ENCODE measurements at regions not wholly inside any gene's neighbourhood (a gene's known extent, or its start where the extent isn't known, plus 50 kb on each side); places are given as distances from the start of the nearest gene placed in this dataset.
"Not testable (repeated sequence)": the region's sequence is repeated elsewhere in the genome, so short reads cannot be mapped to it uniquely, and the experiment has no call there.

DNA sequence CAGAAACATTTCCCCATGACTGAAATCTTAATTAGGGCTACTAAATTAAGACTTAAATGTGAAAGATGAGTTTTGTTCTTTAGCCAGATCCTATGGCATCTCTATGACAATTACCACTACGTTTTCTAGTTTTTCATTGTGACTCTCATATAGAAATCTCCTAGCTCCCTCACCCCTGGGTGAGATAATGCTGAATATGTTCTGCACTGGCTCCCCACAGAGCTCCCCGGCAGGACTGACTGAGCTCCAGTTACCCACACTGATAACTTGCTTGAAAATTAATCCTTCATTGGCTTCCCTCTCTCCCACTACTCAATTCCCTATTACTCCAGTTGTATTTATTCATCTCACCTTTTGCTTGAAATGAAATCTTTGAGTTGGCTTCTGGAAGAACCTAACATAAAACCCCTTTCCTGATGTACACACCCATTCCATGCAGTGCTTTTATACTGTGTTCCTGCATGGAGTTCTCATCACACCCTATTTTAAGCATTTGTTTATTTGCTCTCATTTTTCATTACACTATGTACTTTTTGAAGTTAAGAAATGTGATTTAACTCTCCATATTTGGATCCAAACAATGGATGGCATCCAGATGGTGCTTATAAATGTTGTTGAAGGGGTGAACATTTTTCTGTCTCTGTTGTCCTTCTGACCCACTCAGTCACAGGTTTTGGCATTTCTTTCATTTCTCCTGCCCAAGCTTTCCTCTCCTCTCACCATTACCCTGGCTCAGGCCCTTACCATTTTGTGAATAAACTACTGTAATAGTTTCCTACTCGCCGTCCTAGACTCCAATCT, 623.4 kb downstream of the SPRY1 start:
- DNase-seq = no peak

DNA sequence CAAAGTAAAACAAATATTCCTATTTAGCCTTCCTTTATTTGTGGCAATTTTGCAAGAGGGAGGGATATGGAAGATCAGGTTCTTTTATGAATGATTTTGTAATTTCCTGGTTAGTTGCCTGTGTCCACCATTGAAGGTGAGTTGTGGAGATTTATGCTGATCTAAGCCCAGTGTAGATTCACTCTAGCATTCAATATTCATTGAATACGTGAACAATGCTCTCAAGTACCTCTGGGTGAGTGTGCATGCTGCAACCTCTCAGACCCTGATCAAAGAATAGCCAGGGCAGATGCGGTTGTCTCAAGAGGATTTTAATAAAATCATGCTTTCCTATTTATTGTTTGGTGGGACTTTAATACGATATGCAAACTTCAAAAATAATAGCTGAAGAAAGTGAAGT, 628.4 kb downstream of the SPRY1 start:
- DNase-seq = peak; percentile 3

DNA sequence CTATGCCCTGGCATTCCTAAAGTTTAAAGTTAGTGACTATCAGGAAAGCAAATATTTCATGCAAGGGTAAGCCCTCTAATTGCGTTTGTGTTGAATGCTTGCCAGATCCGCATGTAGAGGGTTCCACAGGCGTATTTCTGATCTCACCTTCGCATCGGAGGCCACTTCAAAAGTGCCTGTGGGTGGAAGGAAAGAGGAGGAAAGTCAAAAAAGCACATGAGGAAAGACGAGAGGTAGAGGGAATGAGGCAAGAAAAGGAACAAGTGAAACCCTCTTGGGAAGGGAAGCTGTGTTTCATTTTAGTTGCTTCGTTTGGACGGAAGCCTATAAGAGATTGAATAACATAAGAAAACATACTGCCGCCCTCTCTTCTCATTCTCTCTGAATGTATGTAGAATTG, 628.8 kb downstream of the SPRY1 start:
- no peak for DNase-seq

DNA sequence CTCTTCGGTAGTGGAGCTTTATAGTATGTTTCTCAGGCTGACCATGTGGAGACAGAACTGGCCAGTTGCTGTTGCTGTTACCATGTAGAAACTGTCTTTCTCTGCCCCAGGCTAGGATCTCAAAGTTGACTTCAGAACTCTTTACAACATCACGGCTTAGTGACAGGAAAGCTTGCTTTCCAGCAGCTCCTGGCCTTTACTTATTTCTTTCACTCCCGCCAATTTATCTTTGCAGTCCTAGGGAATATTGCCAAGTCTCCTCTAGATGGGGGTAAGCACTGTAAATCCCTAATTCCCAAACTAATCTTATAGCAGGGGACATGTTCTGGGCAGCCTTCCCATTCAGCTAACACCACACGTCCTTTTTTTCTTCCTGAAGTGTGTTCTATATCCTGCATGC, 631.6 kb downstream of the SPRY1 start:
- no peak for DNase-seq

DNA sequence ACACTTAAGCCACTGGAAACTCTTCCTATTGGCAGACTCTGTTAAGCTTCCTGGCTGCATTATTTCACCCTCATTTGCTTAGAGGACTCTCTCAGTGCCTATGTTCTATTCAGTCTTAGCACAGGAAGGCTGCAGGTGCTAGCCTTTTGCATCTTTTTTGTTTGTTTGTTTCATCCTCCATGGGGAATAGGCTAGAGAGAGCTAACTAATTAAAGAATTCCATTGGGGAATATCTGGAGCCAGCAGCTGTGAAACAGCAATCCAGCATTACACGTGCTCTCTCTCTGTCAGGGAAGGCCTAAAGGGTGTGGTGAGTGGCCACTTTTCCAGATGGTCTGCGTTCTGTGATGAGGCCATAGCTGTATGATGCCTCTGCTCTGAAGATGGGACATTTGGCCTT, 633.6 kb downstream of the SPRY1 start:
- no peak for DNase-seq

DNA sequence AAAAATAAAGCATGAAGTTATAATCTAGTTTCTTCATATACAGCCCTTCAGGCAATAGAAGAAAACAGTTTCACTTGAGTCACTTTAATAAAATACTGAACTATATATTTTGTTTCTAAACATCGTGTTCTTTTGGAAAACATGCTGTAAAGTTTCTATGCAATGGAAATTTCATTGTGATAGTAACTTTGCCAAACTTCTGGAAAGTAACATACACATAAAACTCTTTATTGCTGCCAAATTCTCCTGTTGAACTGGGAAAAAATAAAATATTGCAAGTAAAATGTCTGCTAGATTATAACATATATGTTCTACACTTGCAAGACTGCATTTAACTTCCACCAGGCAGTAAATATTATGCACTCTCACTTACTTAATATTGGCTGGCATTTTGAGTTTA, 635.4 kb downstream of the SPRY1 start:
- no peak for DNase-seq

DNA sequence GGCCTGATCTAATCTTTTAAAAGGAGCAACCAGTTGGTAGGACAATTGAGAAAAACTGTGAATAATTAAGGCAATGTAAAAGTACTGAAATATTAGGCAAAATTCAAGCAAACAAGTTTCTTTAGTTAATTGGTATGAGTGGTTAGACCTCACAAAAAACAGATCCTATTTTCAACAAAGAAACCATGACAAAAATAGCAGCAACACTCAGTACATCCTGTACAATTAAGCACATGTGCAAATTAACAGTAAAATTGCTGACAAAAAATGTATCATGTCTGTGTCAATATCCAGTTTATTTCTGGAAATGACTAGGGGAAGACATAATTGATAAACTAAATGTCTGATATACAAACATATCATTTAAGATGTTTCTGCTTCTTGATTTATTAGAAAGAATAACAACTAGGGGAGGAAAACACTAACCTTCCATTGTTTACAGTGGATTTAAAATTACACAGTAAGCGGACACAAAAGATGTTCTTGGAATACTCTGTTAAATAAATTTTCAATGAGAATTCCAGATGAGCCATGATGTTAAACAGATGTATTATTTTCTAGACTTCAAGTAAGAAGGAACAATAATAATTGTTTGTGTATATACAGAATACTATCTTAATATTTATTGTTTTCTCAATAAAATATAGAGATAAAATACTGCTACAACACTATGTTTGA, 638.9 kb downstream of the SPRY1 start:
- no peak for DNase-seq

DNA sequence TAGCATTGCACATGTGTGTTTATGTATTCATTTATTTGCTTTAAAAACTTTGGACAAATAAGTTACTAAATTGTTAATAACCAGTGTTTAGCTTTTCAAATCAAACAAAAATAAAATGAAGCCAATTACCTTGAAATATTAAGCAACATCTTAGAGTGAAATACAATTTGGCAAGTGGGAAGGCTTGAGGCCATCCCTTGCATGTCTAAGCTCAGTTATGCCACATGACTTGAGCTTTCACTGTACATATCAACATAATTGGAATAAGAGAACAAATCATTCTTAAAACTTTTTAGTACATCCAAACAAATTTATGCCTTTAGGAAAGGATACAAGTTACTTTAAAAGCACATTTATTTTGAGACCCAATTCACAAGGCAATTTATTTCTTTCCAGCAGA, 640.6 kb downstream of the SPRY1 start:
- DNase-seq = no peak

DNA sequence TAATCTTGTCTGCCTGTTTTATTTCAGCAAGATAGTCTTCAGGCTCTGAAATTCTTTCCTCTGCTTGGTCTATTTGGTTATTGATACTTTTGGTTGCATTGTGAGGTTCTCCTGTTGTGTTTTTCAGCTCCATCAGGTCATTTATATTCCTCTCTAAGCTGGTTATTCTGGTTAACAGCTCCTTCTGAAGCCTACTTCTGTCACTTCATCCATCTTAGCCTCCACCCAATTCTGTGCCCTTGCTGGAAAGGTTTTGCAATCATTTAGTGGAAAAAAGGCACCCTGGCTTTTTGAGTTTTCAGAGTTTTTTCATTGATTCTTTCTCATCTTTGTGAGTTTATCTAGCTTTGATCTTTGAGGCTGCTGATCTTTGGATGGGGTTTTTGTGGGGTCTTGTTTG, 647.7 kb downstream of the SPRY1 start:
- no peak for DNase-seq

DNA sequence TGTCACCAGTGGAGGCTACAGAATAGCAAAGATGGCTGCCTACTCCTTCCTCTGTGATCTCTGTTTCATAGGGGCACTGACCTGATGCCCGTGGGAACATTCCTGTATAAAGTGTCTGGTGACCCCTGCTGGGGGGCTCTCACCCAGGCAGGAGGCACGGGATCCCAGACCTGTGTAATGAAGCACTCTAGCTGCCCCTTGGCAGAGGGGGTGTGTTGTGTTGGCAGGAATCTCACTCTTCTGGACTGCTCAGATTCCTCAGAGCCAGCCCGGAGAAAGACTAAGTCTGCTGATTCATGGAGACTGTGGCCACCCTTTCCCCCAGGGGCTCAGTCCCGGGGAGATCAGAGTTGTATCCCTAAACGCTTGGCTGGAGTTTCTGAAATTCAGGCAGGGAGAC, 648.3 kb downstream of the SPRY1 start:
- DNase-seq = no peak

DNA sequence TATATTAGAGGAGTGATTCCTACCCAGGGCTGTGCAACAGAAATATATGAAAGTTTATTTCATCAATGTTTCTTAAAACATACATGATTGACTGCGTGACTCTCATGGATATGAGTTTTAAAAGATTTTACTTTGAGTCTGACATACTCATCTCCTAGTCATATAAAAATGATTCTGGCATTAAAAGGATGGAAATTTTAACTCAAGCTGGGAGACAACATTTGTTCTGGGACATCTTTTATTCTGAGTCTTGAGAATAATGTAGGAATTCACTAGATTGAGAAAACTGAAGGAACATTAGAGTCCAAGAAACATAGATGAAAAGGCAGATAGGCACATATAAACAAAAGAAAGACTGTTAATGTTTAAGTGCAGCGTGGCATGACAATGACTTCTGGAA, 649.6 kb downstream of the SPRY1 start:
- DNase-seq = no peak

DNA sequence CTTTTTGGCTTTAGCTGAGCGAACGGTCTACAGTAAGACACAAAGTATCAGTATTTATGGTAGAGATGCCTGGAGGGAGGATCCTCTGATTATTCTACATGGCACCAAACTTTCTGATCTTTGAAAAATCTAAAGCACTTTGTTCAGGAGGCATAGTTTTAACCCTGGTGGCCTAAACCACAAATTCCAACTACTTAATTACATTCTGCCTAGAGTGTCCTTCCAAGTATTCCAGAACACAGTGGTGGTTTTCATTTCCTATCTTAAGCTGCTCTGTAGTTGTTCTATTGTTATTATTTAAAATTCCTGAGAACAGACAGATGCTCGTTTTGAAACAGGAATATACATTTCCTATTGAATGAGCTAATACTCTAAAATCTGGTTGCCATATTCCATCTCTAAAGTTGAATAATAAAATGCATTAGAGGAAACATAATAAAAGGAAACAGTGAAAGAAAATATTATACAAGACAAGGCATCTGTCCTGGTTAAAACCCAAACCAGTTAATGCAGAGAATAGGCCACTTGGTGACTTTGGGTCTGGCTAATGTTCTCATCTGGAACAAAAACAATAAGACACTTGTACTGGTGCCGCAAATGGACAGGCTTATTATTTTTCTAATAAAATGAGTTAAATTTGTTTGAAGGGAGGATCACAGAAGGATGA, 657.4 kb downstream of the SPRY1 start:
- DNase-seq = no peak

DNA sequence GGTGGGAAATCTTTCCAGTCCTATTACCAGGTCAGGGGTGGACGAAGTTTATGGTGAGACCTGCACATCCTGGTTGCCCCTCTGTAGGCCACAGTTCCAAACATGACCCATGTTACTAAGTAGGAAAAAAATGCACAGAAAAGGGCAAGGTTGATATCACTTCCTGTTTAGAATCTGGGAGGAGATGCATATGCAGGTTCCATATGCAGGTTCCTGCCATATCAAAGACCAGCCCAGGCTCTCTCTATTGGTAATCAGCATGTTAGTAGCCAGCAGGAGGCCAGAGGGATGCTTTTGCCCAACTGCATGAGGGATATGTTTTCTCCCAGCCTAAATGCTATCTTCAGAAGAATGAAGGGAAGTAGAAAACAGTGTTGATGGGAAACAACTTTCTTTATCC, 657.2 kb downstream of the ANKRD50 start:
- DNase-seq = no peak

DNA sequence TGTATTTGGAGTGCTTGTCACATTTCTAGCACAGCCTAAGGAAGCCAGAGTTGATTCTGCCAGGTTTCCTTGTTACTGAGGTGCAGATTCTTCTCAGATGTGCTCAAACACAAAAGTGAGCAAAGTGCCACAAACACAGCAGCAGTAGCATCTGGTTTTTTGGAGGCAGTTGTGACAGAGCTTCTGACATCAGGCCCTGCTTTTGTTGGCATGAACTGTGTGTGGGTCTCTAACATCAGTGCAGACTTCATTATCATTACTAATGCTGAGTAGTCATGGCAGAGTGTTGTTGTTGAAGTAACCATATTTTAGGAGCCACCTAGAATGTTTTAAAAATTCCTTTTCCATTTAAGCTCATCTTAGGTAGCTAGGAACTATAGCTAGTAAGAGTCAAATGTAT, 656.6 kb downstream of the ANKRD50 start:
- DNase-seq = no peak

DNA sequence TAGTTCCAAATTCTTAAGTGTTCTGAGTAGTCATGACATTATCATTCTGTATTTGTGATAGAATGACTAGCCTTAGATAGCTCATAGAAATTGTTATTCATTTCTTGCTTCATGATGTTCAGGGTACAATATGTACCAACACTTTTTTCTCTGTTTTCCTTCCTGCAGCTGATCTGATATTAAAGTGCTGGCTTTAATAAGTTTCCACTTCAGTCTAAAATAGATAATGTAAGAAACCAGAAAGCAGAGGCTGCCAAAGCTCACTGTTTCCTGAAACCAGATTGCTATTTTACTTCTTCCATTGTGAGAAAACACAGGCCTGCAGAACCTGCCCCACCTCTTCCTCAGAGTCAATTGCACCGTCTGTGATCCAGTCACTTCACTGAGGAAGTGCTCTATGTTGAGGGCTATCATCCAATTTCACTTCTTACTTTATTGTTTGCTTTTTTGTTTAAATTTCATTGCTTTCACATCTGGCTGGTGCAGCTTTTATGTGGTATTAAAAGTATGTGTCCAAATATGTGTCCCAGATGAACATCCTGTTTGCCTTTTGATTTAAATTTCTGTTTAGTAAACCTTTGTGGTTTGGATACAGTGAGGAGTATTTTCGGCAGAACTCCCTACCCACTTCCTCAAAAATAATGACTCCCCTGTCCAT, 652.1 kb downstream of the ANKRD50 start:
- DNase-seq = no peak

DNA sequence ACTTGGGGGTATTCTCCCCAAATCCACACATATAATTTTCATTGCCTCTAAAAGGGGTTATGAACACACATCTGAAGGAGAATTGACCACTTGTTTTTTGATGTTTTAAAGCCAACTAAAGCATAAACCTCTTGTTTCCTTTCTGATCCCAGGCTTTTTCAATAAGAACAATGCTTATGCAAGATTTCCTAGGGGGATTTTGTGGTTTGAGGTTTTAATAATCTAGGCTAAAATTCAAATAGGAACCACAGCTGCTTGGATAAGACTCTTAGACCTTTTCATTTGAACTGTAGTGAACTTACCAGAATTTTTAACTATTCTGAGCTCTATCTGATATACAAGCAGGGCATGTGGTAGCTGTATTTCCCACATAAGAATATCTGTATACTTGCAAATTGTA, 651.1 kb downstream of the ANKRD50 start:
- DNase-seq = no peak

DNA sequence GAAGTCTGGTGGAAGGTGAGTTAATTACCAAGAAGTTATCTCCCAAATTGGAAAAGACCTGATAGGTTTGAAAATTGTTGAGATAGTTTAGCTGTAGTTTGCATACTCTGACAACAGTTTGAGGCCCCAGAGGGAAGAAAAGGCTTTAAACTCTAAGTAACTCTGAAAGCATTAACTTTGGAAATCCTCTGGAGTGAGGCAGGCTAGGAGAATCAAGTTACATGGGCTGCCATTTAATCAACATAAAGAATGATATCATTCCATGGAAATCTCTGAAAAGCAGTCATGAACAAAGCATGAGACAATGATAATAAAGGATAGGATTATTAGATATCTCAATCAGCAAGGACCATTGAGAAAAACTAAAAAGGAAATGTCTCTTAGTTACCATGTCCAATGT, 647.1 kb downstream of the ANKRD50 start:
- DNase-seq = no peak

DNA sequence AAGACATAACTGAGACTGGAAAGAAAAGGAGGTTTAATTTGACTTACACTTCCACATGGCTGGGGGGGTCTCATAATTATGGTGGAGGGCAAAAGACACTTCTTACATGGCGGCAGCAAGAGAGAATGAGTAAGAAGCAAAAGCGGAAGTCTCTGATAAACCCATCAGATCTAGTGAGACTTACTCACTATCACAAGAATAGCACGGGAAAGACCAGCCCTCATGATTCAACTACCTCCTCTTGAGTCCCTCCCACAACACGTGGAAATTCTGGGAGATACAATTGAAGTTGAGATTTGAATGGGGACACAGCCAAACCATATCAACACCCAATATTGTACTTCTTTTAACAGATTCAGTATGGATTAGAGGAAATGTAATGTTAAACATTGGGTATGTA, 646.6 kb downstream of the ANKRD50 start:
- DNase-seq = no peak

DNA sequence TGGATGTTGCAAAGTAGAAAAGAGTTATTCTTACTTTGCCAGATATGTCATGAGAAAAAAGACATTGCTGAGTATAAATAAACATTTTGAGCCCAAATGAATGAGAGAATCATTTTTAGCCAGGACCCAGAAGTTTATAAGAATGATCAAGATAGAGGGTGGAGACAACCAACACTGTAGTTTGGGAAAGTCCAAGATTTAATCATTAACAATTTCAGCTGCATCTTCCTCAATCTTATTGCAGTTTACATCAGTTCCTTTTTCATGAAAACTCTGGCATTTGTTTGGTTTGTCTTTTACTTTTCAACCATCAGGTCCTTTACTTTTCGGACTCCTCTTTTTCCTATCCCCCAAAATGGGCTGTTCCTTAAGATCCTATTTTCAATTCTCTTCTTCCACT, 645.9 kb downstream of the ANKRD50 start:
- no peak for DNase-seq

DNA sequence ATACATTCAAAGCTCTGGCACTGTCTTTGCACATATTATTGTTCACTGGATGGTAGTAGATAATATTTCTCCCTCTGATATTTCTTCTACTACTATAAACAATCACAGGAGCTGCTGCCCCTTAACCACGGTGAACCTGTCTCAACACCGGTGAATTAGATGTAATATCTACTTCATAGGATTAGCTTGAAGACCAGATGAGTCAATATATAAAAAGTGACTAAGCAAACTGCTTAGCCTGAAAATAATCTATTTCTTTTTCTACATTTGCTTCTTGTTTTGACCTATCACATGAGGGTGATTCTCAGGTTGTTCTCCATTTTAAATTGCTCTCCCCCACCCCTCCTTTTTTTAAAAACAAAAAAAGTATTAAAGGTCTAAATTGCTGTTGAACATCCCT, 645.5 kb downstream of the ANKRD50 start:
- DNase-seq = no peak

DNA sequence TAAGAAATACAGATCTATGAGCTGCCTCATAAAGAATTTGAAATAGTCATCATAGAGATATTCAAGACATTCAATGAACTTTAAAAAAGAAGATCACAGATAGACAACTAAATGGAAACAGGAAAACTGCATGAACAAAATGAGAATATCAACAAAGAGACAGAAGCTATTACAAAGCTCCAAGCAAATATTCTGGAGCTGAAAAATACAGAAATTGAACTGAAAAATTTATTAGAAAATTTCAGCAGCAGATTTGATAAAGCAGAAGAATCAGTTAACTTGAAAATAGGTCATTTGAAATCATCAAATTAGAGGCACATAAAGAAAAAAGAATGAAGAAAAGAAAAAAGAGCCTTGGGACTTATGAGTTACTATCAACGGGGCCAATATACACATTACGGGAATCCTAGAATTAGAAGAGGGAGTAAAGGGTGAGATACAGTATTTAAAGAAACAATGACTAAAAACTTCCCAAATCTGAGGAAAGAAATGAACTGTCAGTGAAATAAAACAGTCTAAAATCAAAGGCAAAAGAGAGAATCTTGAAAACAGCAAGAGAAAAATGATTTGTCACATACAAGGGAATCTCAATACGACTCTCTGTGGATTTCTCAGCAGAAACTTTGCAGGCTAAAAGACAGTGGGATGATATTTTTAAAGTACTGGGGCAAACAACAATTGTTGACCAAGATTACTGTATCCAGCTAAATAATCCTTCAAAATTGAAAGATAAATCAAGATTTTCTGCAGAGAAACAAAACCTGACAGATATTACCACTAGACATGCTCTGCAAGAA, 641.6 kb downstream of the ANKRD50 start:
- no peak for DNase-seq

DNA sequence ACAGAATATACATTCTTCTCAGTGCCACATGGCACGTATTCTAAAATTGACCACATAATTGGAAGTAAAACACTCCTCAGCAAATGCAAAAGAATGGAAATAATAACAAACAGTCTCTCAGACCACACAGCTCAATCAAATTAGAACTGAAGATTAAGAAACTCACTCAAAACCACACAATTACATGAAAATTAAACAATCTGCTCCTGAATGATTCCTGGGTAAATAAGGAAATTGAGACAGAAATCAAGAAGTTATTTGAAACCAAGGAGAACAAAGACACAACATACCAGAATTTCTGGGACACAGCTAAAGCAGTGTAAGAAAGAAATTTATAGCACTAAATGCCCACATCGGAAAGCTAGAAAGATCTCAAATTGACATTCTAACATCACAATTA, 637.3 kb downstream of the ANKRD50 start:
- DNase-seq = not testable (repeated sequence)

Measured in NCI-H510A (cell line).